HG02759 (cell line): ENCODE measurements at regions not wholly inside any gene's neighbourhood (a gene's known extent, or its start where the extent isn't known, plus 50 kb on each side); places are given as distances from the start of the nearest gene placed in this dataset.
"Not testable (repeated sequence)": the region's sequence is repeated elsewhere in the genome, so short reads cannot be mapped to it uniquely, and the experiment has no call there.

Experiments used
- ATAC-seq: cut with Tn5 transposase; IDR thresholded peaks from one replicate; pipeline ENCODE4 v1.9.1; 2021; ENCODE audit warnings: mild to moderate bottlenecking, moderate library complexity; ENCODE audit not compliant: unreplicated experiment

DNA sequence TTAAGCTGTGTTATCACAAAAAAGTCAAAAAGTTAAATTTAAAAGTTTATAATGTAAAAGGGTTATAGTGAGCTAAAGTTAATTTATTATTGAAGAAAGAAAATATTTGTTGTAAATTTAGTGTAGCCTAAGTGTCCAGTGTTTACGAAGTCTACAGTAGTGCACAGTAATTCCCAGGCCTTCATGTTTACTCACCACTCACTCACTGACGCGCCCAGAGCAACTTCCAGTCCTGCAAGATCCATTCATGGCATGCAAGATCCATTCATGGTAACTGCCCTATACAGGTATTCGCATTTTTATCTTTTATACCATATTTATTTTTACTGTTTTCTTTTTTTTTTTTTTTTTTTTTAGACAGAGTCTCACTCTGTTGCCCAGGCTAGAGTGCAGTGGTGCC is 69.5 kb downstream of the TPRA1 start:
- no peak for ATAC-seq

- ATAC-seq: no peak
These were observed 72.0 kb downstream of the TPRA1 start for GRCh38 chr3:127518456-127519081.

- ATAC-seq: no peak
These were observed 78.3 kb downstream of the TPRA1 start for GRCh38 chr3:127512256-127512655.

DNA sequence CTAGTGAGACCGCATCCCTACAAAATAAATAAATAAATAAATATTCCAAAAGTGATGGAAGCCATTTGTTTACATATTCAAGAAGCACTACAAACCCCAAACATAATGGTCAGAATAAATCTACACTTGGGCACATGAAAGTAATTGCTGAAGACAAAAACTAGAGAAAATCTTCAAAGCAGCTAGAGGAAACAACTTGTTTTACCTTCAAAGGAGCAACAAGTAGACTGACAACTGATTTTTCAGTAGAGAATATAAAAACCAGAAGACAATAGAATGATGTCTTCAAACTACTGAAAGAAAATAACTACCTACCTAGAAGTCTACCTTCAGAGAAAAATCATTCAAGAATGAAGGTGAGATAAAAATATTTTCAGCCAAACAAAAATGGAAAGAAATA is 89.4 kb downstream of the TPRA1 start:
- no peak for ATAC-seq

- ATAC-seq: no peak
These were observed 92.9 kb downstream of the TPRA1 start for GRCh38 chr3:127497676-127498075.

DNA sequence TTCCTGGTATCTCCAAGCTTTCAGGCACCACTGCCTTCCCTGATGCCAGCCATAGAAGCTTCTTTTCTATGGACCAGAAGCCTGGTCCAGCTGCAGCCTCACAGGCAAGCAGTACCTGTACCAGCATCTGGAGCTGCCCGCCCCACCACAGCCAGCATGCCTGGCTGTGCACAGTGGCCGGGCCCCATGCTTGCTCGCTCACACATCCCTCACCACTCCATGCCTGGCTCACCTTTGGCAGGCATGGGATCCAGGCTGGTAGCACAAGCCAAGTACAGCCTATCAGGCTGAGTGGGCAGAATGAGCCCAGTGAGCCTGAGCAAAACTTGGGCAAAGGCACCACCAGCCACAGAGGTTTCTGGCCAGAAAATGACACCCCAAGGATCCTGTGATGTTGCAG is 93.4 kb downstream of the TPRA1 start:
- no peak for ATAC-seq

GRCh38 chr3:127495821-127496655 is 94.5 kb downstream of the TPRA1 start:
- no peak for ATAC-seq

DNA sequence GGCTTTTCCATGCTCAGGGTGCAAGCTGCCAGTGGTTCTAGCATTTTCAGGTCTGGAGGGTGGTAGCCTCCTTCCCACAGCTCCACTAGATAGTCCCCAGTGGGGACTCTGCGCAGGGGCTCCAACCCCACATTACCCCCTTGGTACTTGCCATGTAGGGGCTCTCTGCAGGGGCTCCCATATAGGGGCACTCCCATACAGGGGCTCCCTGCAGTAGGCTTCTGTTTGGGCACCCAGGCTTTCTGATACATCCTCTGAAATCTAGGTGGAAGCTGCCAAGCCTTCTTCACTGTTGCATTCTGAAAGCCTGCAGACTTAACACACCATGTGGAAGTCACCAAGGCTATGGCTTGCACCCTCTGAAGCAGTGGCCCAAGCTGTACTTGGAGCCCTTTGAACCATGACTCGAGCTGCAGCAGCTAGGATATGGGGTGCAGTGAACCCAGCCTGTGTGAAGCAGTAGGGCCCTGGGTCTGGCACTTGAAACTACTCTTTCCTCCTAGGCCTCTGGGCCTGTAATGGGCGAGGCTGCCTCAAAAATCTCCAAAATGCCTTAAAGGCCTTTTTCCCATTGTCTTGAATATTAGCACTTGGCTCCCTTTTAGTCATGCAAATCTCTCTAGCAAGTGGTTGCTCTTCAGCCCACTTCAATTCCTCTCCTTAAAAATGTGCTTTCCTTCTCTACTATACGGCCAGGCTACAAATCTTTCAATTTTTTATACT is 96.4 kb downstream of the TPRA1 start:
- ATAC-seq: no peak

DNA sequence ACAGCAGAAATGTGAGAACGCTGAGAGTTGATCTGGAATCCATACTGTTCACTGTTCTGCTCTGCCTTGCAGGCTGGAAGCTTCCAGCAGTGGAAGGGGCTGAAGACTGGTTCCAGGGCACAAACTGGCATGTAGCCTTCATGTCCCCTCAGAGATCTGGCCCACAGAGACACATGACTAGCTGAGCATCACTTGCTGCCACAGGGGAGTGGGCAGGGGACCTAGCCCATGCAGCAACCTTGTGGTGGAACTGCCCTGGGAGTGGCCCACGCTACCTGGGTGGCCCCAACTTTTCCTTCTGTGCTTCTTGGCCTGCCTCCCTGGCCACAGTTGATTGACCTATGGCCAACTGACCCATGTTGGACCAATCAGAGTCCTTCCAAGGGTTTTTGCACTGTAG is 98.1 kb downstream of the TPRA1 start:
- no peak for ATAC-seq

DNA sequence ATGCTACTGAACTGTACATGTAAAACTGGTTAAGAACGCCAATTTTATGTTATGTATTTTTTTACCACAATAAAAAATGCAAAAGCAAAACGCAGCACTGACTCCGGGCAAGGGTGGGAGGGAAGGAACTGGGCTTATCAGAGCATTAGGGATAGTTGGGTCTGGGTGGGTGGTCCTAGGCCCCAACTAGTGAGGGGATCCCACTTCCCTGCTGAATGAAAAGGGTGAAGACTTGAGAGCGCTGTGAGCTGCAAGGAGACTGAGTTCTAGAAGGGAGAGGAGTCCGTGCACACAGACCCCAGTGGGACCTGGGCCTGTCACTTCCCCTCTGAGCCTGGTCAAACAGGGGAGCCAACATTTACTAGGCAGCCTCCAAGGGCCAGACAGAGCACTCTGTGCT is 98.6 kb downstream of the TPRA1 start:
- no peak for ATAC-seq

DNA sequence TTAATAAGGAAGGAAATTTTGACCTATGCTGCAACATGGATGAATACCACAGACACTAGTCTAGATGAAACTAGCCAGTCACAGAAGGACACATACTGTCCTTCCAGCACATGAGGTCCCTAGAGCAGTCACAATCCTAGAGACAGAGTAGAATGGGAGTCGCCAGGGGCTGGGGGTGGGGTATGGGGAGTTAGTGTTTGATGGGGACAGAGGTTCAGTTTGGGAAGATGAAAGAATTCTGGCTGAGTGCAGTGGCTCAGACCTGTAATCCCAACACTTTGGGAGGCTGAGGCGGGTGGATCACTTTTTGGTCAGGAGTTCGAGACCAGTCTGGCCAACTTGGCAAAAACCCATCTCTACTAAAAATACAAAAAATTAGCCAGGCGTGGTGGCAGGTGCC is 99.2 kb downstream of the TPRA1 start:
- ATAC-seq: no peak

DNA sequence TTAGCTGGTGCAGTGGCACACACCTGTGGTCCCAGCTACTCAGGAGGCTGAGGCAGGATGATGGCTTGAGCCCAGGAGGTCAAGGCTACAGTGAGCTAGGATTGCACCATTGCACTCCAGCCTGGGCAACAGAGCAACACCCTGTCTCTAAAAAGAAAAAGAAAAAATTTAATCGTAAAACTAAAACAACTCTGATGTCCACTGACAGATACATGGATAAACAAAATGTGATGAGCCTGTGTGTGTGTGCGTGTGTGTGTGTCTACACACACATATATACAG is 99.6 kb downstream of the TPRA1 start:
- ATAC-seq: not testable (repeated sequence)

DNA sequence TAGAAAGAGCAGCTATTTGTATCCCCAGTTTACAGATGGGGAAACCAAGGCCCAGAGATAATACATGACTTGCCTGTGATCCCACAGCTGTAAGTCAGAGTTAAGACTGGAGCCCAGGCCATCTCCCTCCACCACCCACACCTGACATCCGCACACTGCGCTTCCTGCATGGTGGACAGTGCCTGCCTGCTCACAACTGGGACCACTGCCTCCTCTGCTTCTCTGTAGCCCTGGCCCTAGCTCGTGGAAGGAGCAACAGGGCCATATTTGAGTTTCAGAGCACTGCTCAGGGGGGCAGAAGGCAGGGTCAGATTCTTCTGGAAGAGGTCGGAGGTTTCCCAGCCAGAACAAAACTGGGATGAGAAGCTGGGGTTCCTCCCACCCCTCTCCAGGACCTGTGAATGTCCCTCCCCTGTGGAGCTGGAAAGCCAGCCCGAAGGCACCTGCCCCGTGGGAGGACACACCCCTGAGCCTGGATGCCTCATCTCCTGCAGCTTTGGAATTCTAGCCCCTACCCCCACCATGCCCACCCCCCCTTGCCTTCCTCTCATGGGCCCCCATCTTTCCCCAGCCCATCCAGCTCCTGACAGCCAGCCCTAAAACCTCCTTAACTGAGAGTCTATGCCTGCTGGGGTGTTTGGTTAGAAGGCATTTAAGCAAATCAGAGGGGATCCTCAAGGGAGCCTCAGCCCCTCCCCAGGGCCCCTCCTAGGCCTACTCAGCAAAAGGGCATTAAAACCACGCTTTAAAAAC is 100.1 kb downstream of the TPRA1 start:
- ATAC-seq: no peak

- ATAC-seq: no peak
These were observed 101.2 kb downstream of the TPRA1 start for GRCh38 chr3:127489357-127489756.

DNA sequence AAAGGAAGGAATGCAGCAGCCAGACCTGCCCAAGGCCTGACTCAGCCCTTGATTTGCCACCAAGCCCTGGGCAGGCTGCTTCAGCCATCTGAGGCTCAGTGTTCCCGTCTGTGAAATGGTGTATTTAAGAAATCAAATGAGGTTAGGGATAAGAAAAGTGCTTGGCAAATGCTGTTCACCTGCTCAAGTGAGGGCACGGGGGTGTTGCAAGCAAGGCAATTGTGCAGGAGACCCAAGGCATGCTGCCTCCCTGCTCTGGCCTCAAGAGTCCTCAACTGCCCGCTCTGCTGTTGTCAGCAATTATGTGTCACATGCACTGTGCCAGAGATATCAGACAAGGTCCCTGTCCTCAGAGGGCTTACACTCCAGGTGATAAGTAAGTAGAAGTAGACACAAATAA is 101.8 kb downstream of the TPRA1 start:
- ATAC-seq: no peak

- no peak for ATAC-seq
These were observed 102.3 kb downstream of the TPRA1 start for GRCh38 chr3:127488141-127488672.

DNA sequence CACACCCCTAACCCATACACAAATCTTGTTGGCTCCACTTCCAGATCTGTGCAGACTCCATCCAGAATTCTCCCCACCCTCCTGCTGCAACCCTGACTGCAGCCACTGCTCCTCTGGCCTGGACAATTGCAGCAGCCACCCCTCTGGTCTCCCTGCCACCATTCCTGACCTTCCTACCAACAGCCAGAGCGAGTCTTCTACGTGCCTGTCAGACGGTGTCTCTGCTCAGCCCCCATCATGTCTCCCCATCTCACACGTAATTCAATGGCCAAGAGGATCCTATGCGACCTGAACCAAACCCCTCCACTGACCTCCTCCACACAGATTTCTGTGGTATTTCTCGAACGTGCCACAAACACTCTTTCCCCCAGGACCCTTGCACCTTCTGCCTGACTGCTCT is 103.3 kb downstream of the TPRA1 start:
- ATAC-seq: no peak

DNA sequence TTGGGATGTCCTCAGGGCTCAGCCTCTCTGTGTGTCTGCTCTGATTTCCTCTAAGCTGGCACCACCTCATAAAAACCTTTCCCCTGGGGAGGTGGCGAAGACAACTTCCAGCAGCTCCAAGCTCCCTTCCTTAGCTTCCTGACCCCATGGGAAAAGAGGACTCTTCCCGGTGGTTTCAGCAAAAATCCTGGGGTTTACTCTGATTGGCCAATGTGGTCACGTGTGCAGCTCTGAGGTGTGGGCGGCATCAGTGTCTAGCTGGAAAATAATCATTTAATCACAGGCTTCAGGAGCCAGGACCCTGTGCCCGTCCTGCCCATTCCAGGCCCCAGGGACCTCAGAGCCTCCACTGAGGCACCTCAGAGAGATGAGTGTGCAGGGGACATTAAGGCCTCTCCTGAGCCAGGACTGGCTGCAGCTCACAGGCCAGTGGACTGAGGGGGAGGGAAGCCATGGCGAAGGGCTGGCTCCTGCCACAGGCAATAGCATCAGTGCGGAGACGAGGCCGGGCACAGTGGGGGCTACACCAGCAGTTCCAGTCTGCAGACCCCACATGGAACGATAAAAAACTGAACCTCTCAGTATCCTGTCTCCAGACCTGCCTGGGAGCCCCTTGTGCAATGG is 104.1 kb downstream of the TPRA1 start:
- ATAC-seq: no peak

- no peak for ATAC-seq
These were observed 105.0 kb downstream of the TPRA1 start for GRCh38 chr3:127485396-127486170.
